NCI-H1694 (cell line): ENCODE measurements at regions not wholly inside any gene's neighbourhood (a gene's known extent, or its start where the extent isn't known, plus 50 kb on each side); places are given as distances from the start of the nearest gene placed in this dataset.

Experiments used
- DNase-seq: peaks from one replicate; lab custom pipeline; 2025; lab: John Stamatoyannopoulos, UW

GRCh38 chr5:74186356-74187315, 453.9 kb downstream of the ENC1 start:
- DNase-seq: no peak

GRCh38 chr5:74185599-74185998, 454.9 kb downstream of the ENC1 start:
- DNase-seq: no peak

GRCh38 chr5:74184649-74185048, 455.9 kb downstream of the ENC1 start:
- no peak for DNase-seq

GRCh38 chr5:74183041-74183440, 457.5 kb downstream of the ENC1 start:
- no peak for DNase-seq

- no peak for DNase-seq
Observed at GRCh38 chr5:74182603-74183002, 457.9 kb downstream of the ENC1 start.

GRCh38 chr5:74179701-74180100, 460.8 kb downstream of the ENC1 start:
- DNase-seq: no peak

GRCh38 chr5:74179179-74179578, 461.3 kb downstream of the ENC1 start:
- DNase-seq: no peak

- no peak for DNase-seq
Observed at GRCh38 chr5:74177961-74178360, 462.6 kb downstream of the ENC1 start.

- DNase-seq: no peak
Observed at GRCh38 chr5:74174366-74174765, 466.2 kb downstream of the ENC1 start.

GRCh38 chr5:74173665-74174064, 466.9 kb downstream of the ENC1 start:
- no peak for DNase-seq

GRCh38 chr5:74173241-74173640, 467.3 kb downstream of the ENC1 start:
- DNase-seq: no peak

GRCh38 chr5:74169701-74170100, 470.8 kb downstream of the ENC1 start:
- no peak for DNase-seq

- DNase-seq: no peak
Observed at GRCh38 chr5:74167930-74168315, 472.6 kb downstream of the ENC1 start.

- no peak for DNase-seq
Observed at GRCh38 chr5:74167206-74167929, 473.2 kb downstream of the ENC1 start.

GRCh38 chr5:74166064-74166463, 474.5 kb downstream of the ENC1 start:
- no peak for DNase-seq

- DNase-seq: no peak
Observed at GRCh38 chr5:74164725-74165235, 475.7 kb downstream of the ENC1 start.

- no peak for DNase-seq
Observed at GRCh38 chr5:74162524-74162923, 478.0 kb downstream of the ENC1 start.

GRCh38 chr5:74161170-74161569, 479.4 kb downstream of the ENC1 start:
- DNase-seq: no peak

- no peak for DNase-seq
Observed at GRCh38 chr5:74156728-74157383, 483.7 kb downstream of the ENC1 start.

GRCh38 chr5:74155501-74155900, 485.0 kb downstream of the ENC1 start:
- no peak for DNase-seq

- no peak for DNase-seq
Observed at GRCh38 chr5:74154526-74154925, 486.0 kb downstream of the ENC1 start.

GRCh38 chr5:74153255-74153790, 487.2 kb downstream of the ENC1 start:
- no peak for DNase-seq
